Breast epithelium (tissue), 4 donors: ENCODE measurements at regions not wholly inside any gene's neighbourhood (a gene's known extent, or its start where the extent isn't known, plus 50 kb on each side); places are given as distances from the start of the nearest gene placed in this dataset.

Source experiments
- DNase-seq, 2 donors: peaks; one replicate each; pipeline ENCODE4 v3.0.0-alpha.2; 2019; ENCODE audit warnings: low spot score in 2 of 2
- H3K27ac ChIP-seq, 2 donors: fragments of 200-600 bp; sonication (generic) in 1 of 2; one replicate each; pipeline ENCODE4 v1.5.1; 2016 to 2019; ENCODE audit warnings: mild to moderate bottlenecking in 1 of 2
- H3K27me3 ChIP-seq, 2 donors: fragments of 200-600 bp; sonication (generic) in 1 of 2; one replicate each; pipeline versions ENCODE4 v1.5.1 to v1.6.0; 2017 to 2019; ENCODE audit warnings: control low read depth in 1 of 2, mild to moderate bottlenecking in 1 of 2
- H3K36me3 ChIP-seq: fragments of 200-600 bp; one replicate; pipeline ENCODE4 v1.5.1; 2019
- H3K4me1 ChIP-seq, 2 donors: fragments of 200-600 bp; sonication (generic); one replicate each; pipeline ENCODE4 v1.5.1; 2016 to 2019; ENCODE audit warnings: control low read depth in 1 of 2
- H3K4me3 ChIP-seq, 3 donors: fragments of 200-600 bp; sonication (generic); 1 replicate in 2 of 3; 2 replicates in 1 of 3; pipeline ENCODE4 v1.5.1; 2016 to 2019; ENCODE audit warnings: mild to moderate bottlenecking in 3 of 3, moderate library complexity in 2 of 3
- H3K9me3 ChIP-seq, 2 donors: fragments of 200-600 bp; sonication (generic) in 1 of 2; one replicate each; pipeline ENCODE4 v1.5.1; 2016 to 2019; ENCODE audit warnings: control low read depth in 1 of 2
- POLR2A ChIP-seq: fragments of 450-650 bp; IDR thresholded peaks from one replicate; pipeline ENCODE4 v1.6.1; 2016; ENCODE audit warnings: antibody characterized with exemption, mild to moderate bottlenecking, moderate library complexity
- POLR2AphosphoS5 ChIP-seq, 3 donors: sonication (generic); formaldehyde crosslinking; IDR thresholded peaks; one replicate each; pipeline ENCODE4 v1.6.1; 2017; ENCODE audit warnings: antibody characterized with exemption in 3 of 3
- intact Hi-C: fragments of 100-400 bp; cut with DNase I; formaldehyde crosslinking; loops from one replicate; pipeline ENCODE4 v1.15.1; 2023; ENCODE audit warnings: low total_unique reads
- TF ChIP-seq, protein P1 (sequence below), 3 donors: fragments of 450-650 bp; IDR thresholded peaks; one replicate each; pipeline ENCODE4 v1.5.1; 2016 to 2017; ENCODE audit warnings: antibody characterized with exemption in 3 of 3, mild to moderate bottlenecking in 3 of 3, moderate library complexity in 3 of 3

DNA sequence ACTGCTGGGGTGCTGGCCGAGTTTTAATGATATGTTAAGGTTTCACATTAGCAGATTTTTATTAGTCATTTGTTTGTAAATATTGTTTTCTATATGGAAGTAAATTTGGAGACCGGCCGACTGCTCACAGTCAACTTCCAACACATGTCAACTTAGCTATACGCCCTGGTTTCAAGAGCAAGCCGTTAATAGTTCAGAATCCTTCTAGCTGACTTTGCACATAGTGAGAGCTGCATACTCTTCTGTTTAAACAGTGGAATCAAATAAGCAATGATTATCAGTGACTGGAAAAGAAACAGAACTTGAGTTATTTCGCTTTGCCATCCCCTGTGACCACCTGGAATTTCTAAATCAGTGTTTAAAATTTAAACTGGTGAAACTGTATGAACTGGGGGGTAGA lies 109.9 kb downstream of the PFKFB3 start:
- DNase-seq = no peak
- intact Hi-C loops = no loop called here
- no peaks in the 10 kb centered on the region for H3K36me3 ChIP-seq
- no peak overlapping the region for H3K27ac ChIP-seq
- H3K4me3 ChIP-seq = no peak overlapping the region
- H3K4me1 ChIP-seq = no peaks in the 10 kb centered on the region
- no peaks in the 10 kb centered on the region for H3K27me3 ChIP-seq
- TF ChIP-seq, protein P1, sequence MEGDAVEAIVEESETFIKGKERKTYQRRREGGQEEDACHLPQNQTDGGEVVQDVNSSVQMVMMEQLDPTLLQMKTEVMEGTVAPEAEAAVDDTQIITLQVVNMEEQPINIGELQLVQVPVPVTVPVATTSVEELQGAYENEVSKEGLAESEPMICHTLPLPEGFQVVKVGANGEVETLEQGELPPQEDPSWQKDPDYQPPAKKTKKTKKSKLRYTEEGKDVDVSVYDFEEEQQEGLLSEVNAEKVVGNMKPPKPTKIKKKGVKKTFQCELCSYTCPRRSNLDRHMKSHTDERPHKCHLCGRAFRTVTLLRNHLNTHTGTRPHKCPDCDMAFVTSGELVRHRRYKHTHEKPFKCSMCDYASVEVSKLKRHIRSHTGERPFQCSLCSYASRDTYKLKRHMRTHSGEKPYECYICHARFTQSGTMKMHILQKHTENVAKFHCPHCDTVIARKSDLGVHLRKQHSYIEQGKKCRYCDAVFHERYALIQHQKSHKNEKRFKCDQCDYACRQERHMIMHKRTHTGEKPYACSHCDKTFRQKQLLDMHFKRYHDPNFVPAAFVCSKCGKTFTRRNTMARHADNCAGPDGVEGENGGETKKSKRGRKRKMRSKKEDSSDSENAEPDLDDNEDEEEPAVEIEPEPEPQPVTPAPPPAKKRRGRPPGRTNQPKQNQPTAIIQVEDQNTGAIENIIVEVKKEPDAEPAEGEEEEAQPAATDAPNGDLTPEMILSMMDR (IDR thresholded peaks at IDR 0.05) = no peak
- H3K9me3 ChIP-seq = no peaks in the 10 kb centered on the region

DNA sequence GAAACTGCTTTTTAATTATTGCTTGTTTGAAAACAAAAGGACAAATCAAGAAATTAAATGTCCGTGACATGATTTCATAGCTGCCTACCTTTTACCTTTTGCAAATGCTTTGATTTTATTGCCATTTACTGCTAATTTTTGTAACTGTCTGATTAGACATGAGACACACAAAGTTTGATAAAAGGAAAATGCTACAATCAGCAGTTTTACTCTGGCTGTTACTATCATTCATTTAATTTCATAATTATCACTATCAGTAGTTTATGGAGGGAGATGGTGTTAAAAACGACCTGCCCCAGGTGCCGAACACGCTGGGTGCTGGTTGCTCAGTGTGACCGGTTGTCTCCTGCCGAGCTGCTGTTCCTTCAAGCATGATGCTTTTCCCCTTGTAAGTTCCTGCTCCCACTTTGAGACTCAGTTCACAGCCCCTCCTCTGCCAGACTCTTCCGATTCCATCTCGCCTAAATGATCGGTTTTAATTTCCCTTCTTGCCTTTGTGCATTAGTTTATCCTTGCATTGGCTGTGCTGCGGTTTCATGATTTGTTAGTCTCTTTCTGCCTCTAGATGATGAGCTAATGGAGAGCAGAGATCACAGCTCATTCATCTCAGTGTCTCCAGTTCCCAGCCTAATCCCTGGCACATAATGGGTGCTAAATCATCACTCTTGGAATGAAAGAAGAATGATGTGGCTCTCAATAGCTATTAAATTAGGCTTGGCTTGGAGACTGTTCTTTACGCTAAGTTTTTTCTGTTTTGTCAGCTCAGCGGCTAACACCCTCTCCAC lies 110.6 kb downstream of the PFKFB3 start:
- no peaks in the 10 kb centered on the region for H3K4me1 ChIP-seq
- H3K27me3 ChIP-seq = no peaks in the 10 kb centered on the region
- H3K36me3 ChIP-seq = no peaks in the 10 kb centered on the region
- H3K9me3 ChIP-seq = no peaks in the 10 kb centered on the region
- H3K27ac ChIP-seq = no peak overlapping the region
- TF ChIP-seq POLR2A (no peak), POLR2AphosphoS5 (IDR thresholded peaks at IDR 0.05) (no peak)
- TF ChIP-seq, protein P1 (IDR thresholded peaks at IDR 0.05) = no peak
- no peak overlapping the region for H3K4me3 ChIP-seq
- intact Hi-C loops = no loop called here
- no peak for DNase-seq

DNA sequence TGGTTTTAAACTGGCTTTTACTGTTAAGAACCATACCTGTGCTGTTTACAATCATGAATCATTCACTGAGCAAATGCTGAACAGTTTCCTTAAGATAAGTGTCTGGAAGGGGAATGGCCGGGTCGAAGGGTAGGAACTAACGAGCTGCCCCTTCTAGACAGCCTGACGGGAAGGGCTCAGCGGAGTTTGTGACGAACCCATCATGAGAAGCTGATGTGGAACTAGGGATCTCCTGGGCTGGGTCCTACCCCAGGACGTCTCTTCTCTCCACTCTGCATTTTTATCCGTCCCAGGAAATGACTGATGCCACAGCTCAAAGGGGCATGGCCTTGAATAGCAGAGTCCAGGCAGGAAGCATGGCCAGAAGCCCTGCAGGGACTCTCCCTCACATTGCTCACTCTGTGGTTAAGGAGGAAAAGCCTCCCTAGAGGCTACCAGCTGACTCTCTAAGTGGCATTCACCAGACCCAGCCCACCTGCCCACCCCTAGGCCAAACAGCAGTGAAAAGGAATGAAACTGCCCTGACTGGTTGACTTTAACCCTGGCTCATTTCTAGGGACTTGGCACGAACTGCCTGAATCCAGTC lies 112.0 kb downstream of the PFKFB3 start:
- no peak for TF ChIP-seq POLR2AphosphoS5 (IDR thresholded peaks at IDR 0.05)
- TF ChIP-seq, protein P1 (IDR thresholded peaks at IDR 0.05) = no peak
- no peak for TF ChIP-seq POLR2A
- no peaks in the 10 kb centered on the region for H3K27me3 ChIP-seq
- no peak overlapping the region for H3K4me3 ChIP-seq
- no peaks in the 10 kb centered on the region for H3K36me3 ChIP-seq
- no peak overlapping the region for H3K27ac ChIP-seq
- H3K4me1 ChIP-seq = no peaks in the 10 kb centered on the region
- intact Hi-C loops = no loop called here
- H3K9me3 ChIP-seq = no peaks in the 10 kb centered on the region
- DNase-seq = no peak

DNA sequence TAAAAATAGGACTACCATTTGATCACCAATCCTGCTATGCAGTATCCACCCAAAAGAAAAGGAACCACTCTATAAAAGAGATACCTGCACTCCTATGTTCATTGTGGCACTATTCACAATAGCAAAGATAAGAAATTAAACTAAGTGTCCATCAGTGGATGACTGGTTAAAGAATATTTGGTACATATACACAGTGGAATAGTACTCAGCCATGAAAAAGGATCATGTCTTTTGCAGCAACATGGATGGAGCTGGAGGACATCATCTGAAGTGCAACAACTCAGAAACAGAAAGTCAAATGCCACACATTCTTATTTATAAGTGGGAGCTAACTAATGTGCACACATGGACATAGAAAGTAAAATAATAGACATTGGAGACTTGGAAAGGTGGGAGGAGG lies 116.4 kb downstream of the PFKFB3 start:
- H3K4me3 ChIP-seq = no peak overlapping the region
- H3K27me3 ChIP-seq = no peaks in the 10 kb centered on the region
- TF ChIP-seq POLR2A (no peak), POLR2AphosphoS5 (IDR thresholded peaks at IDR 0.05) (no peak)
- TF ChIP-seq, protein P1 (IDR thresholded peaks at IDR 0.05) = no peak
- no peaks in the 10 kb centered on the region for H3K4me1 ChIP-seq
- intact Hi-C loops = no loop called here
- DNase-seq = no peak
- H3K36me3 ChIP-seq = no peaks in the 10 kb centered on the region
- no peak overlapping the region for H3K27ac ChIP-seq
- H3K9me3 ChIP-seq = no peaks in the 10 kb centered on the region

DNA sequence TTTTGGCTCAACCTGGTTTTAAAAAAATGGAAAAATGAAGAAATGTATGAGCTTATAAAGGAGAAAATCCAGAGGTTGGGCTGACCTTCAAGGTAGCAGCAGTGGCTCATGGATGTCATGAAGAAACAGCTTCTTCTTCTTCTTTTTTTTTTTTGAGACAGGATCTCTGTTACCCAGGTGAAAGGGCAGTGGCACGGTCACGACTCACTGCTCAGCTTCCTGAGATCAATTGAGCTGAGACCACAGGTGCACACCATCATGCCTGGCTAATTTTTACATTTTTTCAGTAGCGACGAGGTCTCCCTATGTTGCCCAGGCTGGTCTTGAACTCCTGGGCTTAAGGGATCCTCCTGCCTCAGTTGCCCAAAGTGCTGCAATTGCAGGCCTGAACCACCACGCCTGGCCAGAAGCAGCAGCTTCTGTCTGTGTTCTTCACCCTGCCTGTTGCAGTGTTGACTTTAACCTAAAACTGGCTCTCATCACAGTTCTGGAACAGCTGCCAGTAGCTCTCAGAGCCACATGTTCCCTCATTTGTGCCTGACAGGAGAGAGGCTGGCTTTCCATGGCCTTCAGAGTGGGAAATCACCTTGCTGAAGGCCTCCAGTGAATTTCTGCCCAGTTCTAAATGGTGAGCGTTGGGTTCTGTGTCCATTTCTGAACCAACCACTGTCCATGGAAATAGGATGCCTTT lies 117.7 kb downstream of the PFKFB3 start:
- TF ChIP-seq POLR2A (no peak), POLR2AphosphoS5 (IDR thresholded peaks at IDR 0.05) (no peak)
- TF ChIP-seq, protein P1 (IDR thresholded peaks at IDR 0.05) = no peak
- intact Hi-C loops = no loop called here
- Histone ChIP-seq H3K4me1 (no peaks in the 10 kb centered on the region), H3K4me3 (no peak overlapping the region), H3K9me3 (no peaks in the 10 kb centered on the region), H3K36me3 (no peaks in the 10 kb centered on the region), H3K27me3 (no peaks in the 10 kb centered on the region), H3K27ac (no peak overlapping the region)
- no peak for DNase-seq
